ENCODE measurements at regions not wholly inside any gene's neighbourhood (a gene's known extent, or its start where the extent isn't known, plus 50 kb on each side); places are given as distances from the start of the nearest gene placed in this dataset.

- Histone ChIP-seq H3K36me3 (no peaks in the 10 kb centered on the region), H3K4me1 (no peaks in the 10 kb centered on the region), H3K4me3 (ENCODE audit: low read depth, low read length) (no peak overlapping the region), H3K27me3 (no peaks in the 10 kb centered on the region), H3K9me3 (no peaks in the 10 kb centered on the region)
- no peak for TF ChIP-seq CTCF (IDR thresholded peaks at IDR 0.05; ENCODE audit: low read depth, low read length)
- no peak for DNase-seq
Observed at GRCh38 chr2:118166242-118166641, 78.0 kb downstream of the INSIG2 start.

- no peak for TF ChIP-seq CTCF (IDR thresholded peaks at IDR 0.05; ENCODE audit: low read depth, low read length)
- H3K4me1 ChIP-seq: no peaks in the 10 kb centered on the region
- H3K27me3 ChIP-seq: no peaks in the 10 kb centered on the region
- no peaks in the 10 kb centered on the region for H3K9me3 ChIP-seq
- no peak overlapping the region for H3K4me3 ChIP-seq (ENCODE audit: low read depth, low read length)
- no peaks in the 10 kb centered on the region for H3K36me3 ChIP-seq
- DNase-seq: no peak
Observed at GRCh38 chr2:118165595-118165994, 77.3 kb downstream of the INSIG2 start.

Data from BE2C (cell line).